Loucy (cell line): ENCODE measurements at regions not wholly inside any gene's neighbourhood (a gene's known extent, or its start where the extent isn't known, plus 50 kb on each side); places are given as distances from the start of the nearest gene placed in this dataset.

Experiments used
- H2AFZ ChIP-seq: fragments of 200-600 bp; sonication (generic); 2 replicates; pipeline ENCODE4 v1.6.0; 2016; ENCODE audit warnings: antibody characterized with exemption, mild to moderate bottlenecking, low read length, moderate library complexity
- H3F3A ChIP-seq: fragments of 200-600 bp; 2 replicates; pipeline ENCODE4 v1.6.0; 2016; ENCODE audit warnings: antibody characterized with exemption, low read depth, mild to moderate bottlenecking
- H3K27me3 ChIP-seq: fragments of 200-600 bp; sonication (generic); 2 replicates; pipeline ENCODE4 v1.6.1; 2014; ENCODE audit warnings: low read length, mild to moderate bottlenecking; ENCODE audit not compliant: insufficient read depth, poor library complexity, severe bottlenecking
- H3K36me3 ChIP-seq: fragments of 200-600 bp; sonication (generic); 2 replicates; pipeline ENCODE4 v1.6.1; 2016; ENCODE audit warnings: low read length; ENCODE audit not compliant: insufficient read depth
- H3K4me1 ChIP-seq: fragments of 200-600 bp; sonication (generic); 2 replicates; pipeline ENCODE4 v1.5.1; 2014; ENCODE audit warnings: low read length, mild to moderate bottlenecking; ENCODE audit not compliant: insufficient read depth, poor library complexity, severe bottlenecking
- H3K4me2 ChIP-seq: fragments of 200-600 bp; sonication (generic); 2 replicates; pipeline ENCODE4 v1.6.0; 2014; ENCODE audit warnings: antibody characterized with exemption, low read length, low read depth, mild to moderate bottlenecking; ENCODE audit not compliant: poor library complexity, severe bottlenecking
- H3K4me3 ChIP-seq: fragments of 200-600 bp; sonication (generic); 2 replicates; pipeline ENCODE4 v1.5.1; 2014; ENCODE audit warnings: low read length, mild to moderate bottlenecking, mixed read lengths; ENCODE audit not compliant: poor library complexity, severe bottlenecking
- H3K79me2 ChIP-seq: fragments of 200-600 bp; sonication (generic); 2 replicates; pipeline ENCODE4 v1.6.1; 2014; ENCODE audit warnings: low read length; ENCODE audit not compliant: insufficient read depth
- H3K9ac ChIP-seq: fragments of 200-600 bp; sonication (generic); 2 replicates; pipeline ENCODE4 v1.6.0; 2014; ENCODE audit warnings: mild to moderate bottlenecking, low read depth, low read length, moderate library complexity; ENCODE audit not compliant: poor library complexity, severe bottlenecking
- H3K9me2 ChIP-seq: fragments of 200-600 bp; sonication (generic); replicated peaks from 2 replicates; pipeline ENCODE4 v1.6.1; 2016; ENCODE audit warnings: low read depth, low read length, mixed read lengths
- H3K9me3 ChIP-seq: fragments of 200-600 bp; sonication (generic); 2 replicates; pipeline ENCODE4 v1.6.1; 2014; ENCODE audit warnings: mild to moderate bottlenecking, antibody characterized with exemption, low read length, low read depth; ENCODE audit not compliant: insufficient read depth
- H4K20me1 ChIP-seq: fragments of 200-600 bp; sonication (generic); 2 replicates; pipeline ENCODE4 v1.6.0; 2014; ENCODE audit warnings: antibody characterized with exemption, low read length, mild to moderate bottlenecking; ENCODE audit not compliant: insufficient read depth, poor library complexity, severe bottlenecking
- EZH2phosphoT487 ChIP-seq: fragments of 200-600 bp; IDR thresholded peaks from 2 replicates; pipeline ENCODE4 v1.6.1; 2018; ENCODE audit warnings: antibody characterized with exemption, mild to moderate bottlenecking, moderate library complexity, borderline replicate concordance
- TF ChIP-seq, protein P1 (sequence below): fragments of 200-600 bp; sonication (generic); conservative IDR thresholded peaks from 2 replicates; pipeline ENCODE4 v1.5.1; 2014; ENCODE audit warnings: mild to moderate bottlenecking, antibody characterized with exemption, low read length

GRCh38 chr13:89899302-89900103 is 1448.0 kb upstream of the MIR17HG start:
- H3F3A ChIP-seq: no peaks in the 10 kb centered on the region
- no peak overlapping the region for H2AFZ ChIP-seq
- H3K79me2 ChIP-seq: no peaks in the 10 kb centered on the region
- no peaks in the 10 kb centered on the region for H3K4me1 ChIP-seq
- H3K36me3 ChIP-seq: no peaks in the 10 kb centered on the region
- no peak overlapping the region for H3K4me2 ChIP-seq
- no peaks in the 10 kb centered on the region for H3K27me3 ChIP-seq
- H3K9me3 ChIP-seq: no peaks in the 10 kb centered on the region
- no peaks in the 10 kb centered on the region for H4K20me1 ChIP-seq
- no peaks in the 10 kb centered on the region for H3K9me2 ChIP-seq
- TF ChIP-seq, protein P1, sequence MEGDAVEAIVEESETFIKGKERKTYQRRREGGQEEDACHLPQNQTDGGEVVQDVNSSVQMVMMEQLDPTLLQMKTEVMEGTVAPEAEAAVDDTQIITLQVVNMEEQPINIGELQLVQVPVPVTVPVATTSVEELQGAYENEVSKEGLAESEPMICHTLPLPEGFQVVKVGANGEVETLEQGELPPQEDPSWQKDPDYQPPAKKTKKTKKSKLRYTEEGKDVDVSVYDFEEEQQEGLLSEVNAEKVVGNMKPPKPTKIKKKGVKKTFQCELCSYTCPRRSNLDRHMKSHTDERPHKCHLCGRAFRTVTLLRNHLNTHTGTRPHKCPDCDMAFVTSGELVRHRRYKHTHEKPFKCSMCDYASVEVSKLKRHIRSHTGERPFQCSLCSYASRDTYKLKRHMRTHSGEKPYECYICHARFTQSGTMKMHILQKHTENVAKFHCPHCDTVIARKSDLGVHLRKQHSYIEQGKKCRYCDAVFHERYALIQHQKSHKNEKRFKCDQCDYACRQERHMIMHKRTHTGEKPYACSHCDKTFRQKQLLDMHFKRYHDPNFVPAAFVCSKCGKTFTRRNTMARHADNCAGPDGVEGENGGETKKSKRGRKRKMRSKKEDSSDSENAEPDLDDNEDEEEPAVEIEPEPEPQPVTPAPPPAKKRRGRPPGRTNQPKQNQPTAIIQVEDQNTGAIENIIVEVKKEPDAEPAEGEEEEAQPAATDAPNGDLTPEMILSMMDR: no peak
- TF ChIP-seq EZH2phosphoT487: no peak
- no peak overlapping the region for H3K9ac ChIP-seq
- H3K4me3 ChIP-seq: no peak overlapping the region

DNA sequence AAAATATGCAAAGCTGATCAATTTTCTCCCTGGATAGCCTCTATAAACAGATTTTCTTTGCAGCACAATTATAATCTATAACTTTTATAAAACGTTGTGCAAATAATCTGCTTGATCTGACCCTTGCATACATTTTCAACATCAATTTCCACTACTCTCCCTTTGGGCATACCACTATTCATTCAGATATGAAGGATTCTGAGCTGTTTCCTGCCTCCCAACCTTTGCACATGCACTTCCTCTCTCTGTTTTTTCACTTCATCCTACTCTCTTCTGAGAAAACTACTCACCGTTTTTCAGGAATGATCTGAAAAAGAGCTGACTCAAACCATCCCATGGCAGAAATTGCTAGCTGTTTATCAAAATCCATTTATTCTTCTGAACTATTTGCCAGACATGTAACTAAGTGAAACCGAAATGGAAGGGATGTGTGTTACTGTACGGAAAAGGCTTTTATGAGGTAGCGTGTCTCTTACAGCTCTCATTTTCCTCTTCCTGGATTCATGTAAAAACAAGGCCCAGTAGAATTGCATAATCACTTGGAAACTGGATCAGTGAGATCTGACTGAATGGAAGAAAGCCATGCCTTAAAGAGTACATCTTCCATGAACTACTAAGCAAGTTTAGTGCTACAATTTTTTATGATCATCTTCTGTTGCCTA is 1447.3 kb upstream of the MIR17HG start:
- H3K4me1 ChIP-seq: no peaks in the 10 kb centered on the region
- no peak overlapping the region for H3K9ac ChIP-seq

GRCh38 chr13:89902223-89902622 is 1445.3 kb upstream of the MIR17HG start:
- H3K9me3 ChIP-seq: no peaks in the 10 kb centered on the region
- H3K4me1 ChIP-seq: no peaks in the 10 kb centered on the region
- H3K4me3 ChIP-seq: no peak overlapping the region
- no peak overlapping the region for H2AFZ ChIP-seq
- H3K36me3 ChIP-seq: no peaks in the 10 kb centered on the region
- H3F3A ChIP-seq: no peaks in the 10 kb centered on the region
- H3K9me2 ChIP-seq: no peaks in the 10 kb centered on the region
- H3K79me2 ChIP-seq: no peaks in the 10 kb centered on the region
- H3K4me2 ChIP-seq: no peak overlapping the region
- H4K20me1 ChIP-seq: no peaks in the 10 kb centered on the region
- no peak for TF ChIP-seq EZH2phosphoT487
- TF ChIP-seq, protein P1: no peak
- no peaks in the 10 kb centered on the region for H3K27me3 ChIP-seq
- no peak overlapping the region for H3K9ac ChIP-seq

More for the DNA sequence above, 1447.3 kb upstream of the MIR17HG start:
- H3K79me2 ChIP-seq: no peaks in the 10 kb centered on the region
- H2AFZ ChIP-seq: no peak overlapping the region
- H3F3A ChIP-seq: no peaks in the 10 kb centered on the region
- H3K4me2 ChIP-seq: no peak overlapping the region
- no peaks in the 10 kb centered on the region for H3K9me2 ChIP-seq
- TF ChIP-seq, protein P1: no peak
- no peak for TF ChIP-seq EZH2phosphoT487
- no peak overlapping the region for H3K4me3 ChIP-seq
- no peaks in the 10 kb centered on the region for H3K36me3 ChIP-seq
- no peaks in the 10 kb centered on the region for H4K20me1 ChIP-seq
- no peaks in the 10 kb centered on the region for H3K27me3 ChIP-seq
- no peaks in the 10 kb centered on the region for H3K9me3 ChIP-seq
